OCI-LY1 (cell line): ENCODE measurements at regions not wholly inside any gene's neighbourhood (a gene's known extent, or its start where the extent isn't known, plus 50 kb on each side); places are given as distances from the start of the nearest gene placed in this dataset.

Experiments used
- EZH2 ChIP-seq: fragments of 200-600 bp; sonication (generic), shearing (Covaris generic); IDR thresholded peaks from 2 replicates; pipeline ENCODE4 v1.8.0; 2017; ENCODE audit warnings: borderline replicate concordance, mixed run types, mild to moderate bottlenecking, antibody characterized with exemption, low read length, moderate library complexity, mixed read lengths
- TF ChIP-seq, protein P1 (sequence below): fragments of 200-600 bp; sonication (generic), shearing (Covaris generic); IDR thresholded peaks from 2 replicates; pipeline ENCODE4 v1.5.1; 2017; ENCODE audit warnings: mild to moderate bottlenecking, antibody characterized with exemption, low read length, moderate library complexity, mixed read lengths

DNA sequence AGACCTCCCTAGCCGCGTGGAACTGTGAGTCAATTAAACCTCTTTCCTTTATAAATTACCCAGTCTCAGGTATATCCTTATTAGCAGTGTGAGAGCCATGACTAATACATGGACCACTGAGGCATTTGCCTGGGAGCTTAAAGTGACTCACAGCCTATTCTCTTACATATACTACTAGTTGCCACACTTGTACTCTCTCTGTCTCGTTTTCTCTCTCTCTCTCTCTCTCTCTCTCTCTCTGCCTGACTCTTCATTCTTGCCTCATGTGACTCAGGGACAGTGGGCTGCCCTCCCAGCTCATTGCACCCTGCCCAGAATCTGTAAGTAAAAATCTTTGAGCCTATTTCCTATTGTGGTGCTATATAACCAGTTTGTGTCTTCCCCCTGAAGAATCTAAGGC is 238.5 kb upstream of the MAGI2 start:
- TF ChIP-seq, protein P1, sequence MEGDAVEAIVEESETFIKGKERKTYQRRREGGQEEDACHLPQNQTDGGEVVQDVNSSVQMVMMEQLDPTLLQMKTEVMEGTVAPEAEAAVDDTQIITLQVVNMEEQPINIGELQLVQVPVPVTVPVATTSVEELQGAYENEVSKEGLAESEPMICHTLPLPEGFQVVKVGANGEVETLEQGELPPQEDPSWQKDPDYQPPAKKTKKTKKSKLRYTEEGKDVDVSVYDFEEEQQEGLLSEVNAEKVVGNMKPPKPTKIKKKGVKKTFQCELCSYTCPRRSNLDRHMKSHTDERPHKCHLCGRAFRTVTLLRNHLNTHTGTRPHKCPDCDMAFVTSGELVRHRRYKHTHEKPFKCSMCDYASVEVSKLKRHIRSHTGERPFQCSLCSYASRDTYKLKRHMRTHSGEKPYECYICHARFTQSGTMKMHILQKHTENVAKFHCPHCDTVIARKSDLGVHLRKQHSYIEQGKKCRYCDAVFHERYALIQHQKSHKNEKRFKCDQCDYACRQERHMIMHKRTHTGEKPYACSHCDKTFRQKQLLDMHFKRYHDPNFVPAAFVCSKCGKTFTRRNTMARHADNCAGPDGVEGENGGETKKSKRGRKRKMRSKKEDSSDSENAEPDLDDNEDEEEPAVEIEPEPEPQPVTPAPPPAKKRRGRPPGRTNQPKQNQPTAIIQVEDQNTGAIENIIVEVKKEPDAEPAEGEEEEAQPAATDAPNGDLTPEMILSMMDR = no peak
- TF ChIP-seq EZH2 = no peak
